ENCODE measurements at regions not wholly inside any gene's neighbourhood (a gene's known extent, or its start where the extent isn't known, plus 50 kb on each side); places are given as distances from the start of the nearest gene placed in this dataset.

GRCh38 chrX:13471269-13471668 is 98.1 kb upstream of the EGFL6 start:
- intact Hi-C loops (cut with DNase I), result no loop called here
- no peaks in the 10 kb centered on the region for H3K36me3 ChIP-seq
- ATAC-seq, result no peak

GRCh38 chrX:13470685-13470977 is 98.8 kb upstream of the EGFL6 start:
- TF ChIP-seq CTCF (IDR thresholded peaks at IDR 0.05), result no peak
- H3K27me3 ChIP-seq (ENCODE audit: low read depth), result no peaks in the 10 kb centered on the region
- no peak overlapping the region for H3K27ac ChIP-seq
- no peak for DNase-seq
- intact Hi-C loops (cut with DNase I), result no loop called here
- no peaks in the 10 kb centered on the region for H3K36me3 ChIP-seq
- no peak overlapping the region for H3K4me3 ChIP-seq
- no peaks in the 10 kb centered on the region for H3K9me3 ChIP-seq
- no peak for ATAC-seq
- no peaks in the 10 kb centered on the region for H3K4me1 ChIP-seq

More at GRCh38 chrX:13471269-13471668, 98.1 kb upstream of the EGFL6 start:
- Histone ChIP-seq H3K4me3 (no peak overlapping the region), H3K27ac (no peak overlapping the region), H3K4me1 (no peaks in the 10 kb centered on the region), H3K27me3 (ENCODE audit: low read depth) (no peaks in the 10 kb centered on the region), H3K9me3 (no peaks in the 10 kb centered on the region)
- TF ChIP-seq CTCF (IDR thresholded peaks at IDR 0.05), result no peak
- DNase-seq, result no peak

- H3K36me3 ChIP-seq, result no peaks in the 10 kb centered on the region
- no peaks in the 10 kb centered on the region for H3K27me3 ChIP-seq (ENCODE audit: low read depth)
- ATAC-seq, result no peak
- DNase-seq, result no peak
- no peaks in the 10 kb centered on the region for H3K4me1 ChIP-seq
- intact Hi-C loops (cut with DNase I), result no loop called here
- no peaks in the 10 kb centered on the region for H3K9me3 ChIP-seq
- no peak for TF ChIP-seq CTCF (IDR thresholded peaks at IDR 0.05)
- no peak overlapping the region for H3K4me3 ChIP-seq
- no peak overlapping the region for H3K27ac ChIP-seq
Measured at GRCh38 chrX:13469963-13470684, 99.3 kb upstream of the EGFL6 start.

GRCh38 chrX:13468096-13468495 is 101.3 kb upstream of the EGFL6 start:
- Histone ChIP-seq H3K36me3 (no peaks in the 10 kb centered on the region), H3K4me3 (no peak overlapping the region), H3K4me1 (no peaks in the 10 kb centered on the region), H3K27ac (no peak overlapping the region), H3K27me3 (ENCODE audit: low read depth) (no peaks in the 10 kb centered on the region), H3K9me3 (no peaks in the 10 kb centered on the region)
- no peak for TF ChIP-seq CTCF (IDR thresholded peaks at IDR 0.05)
- ATAC-seq (no peak), DNase-seq (no peak)
- intact Hi-C loops (cut with DNase I), result no loop called here

GRCh38 chrX:13467243-13467642 is 102.2 kb upstream of the EGFL6 start:
- no peak for TF ChIP-seq CTCF (IDR thresholded peaks at IDR 0.05)
- no peaks in the 10 kb centered on the region for H3K4me1 ChIP-seq
- H3K36me3 ChIP-seq, result no peaks in the 10 kb centered on the region
- ATAC-seq (no peak), DNase-seq (no peak)
- H3K4me3 ChIP-seq, result no peak overlapping the region
- no peak overlapping the region for H3K27ac ChIP-seq
- intact Hi-C loops (cut with DNase I), result no loop called here
- no peaks in the 10 kb centered on the region for H3K27me3 ChIP-seq (ENCODE audit: low read depth)
- no peaks in the 10 kb centered on the region for H3K9me3 ChIP-seq
